Fibroblast of skin of scalp (primary cell): ENCODE measurements at regions not wholly inside any gene's neighbourhood (a gene's known extent, or its start where the extent isn't known, plus 50 kb on each side); places are given as distances from the start of the nearest gene placed in this dataset.
"Not testable (repeated sequence)": the region's sequence is repeated elsewhere in the genome, so short reads cannot be mapped to it uniquely, and the experiment has no call there.

Source experiments
- DNase-seq: peaks from one replicate; pipeline ENCODE4 v3.0.0-alpha.2; 2013

- DNase-seq: no peak
These were observed 71.9 kb downstream of the DYNAP start for GRCh38 chr18:54662986-54663385.

GRCh38 chr18:54669701-54670100 lies 78.7 kb downstream of the DYNAP start:
- DNase-seq: not testable (repeated sequence)

- DNase-seq: peak; percentile 42
These were observed 80.3 kb downstream of the DYNAP start for GRCh38 chr18:54671291-54671881.

DNA sequence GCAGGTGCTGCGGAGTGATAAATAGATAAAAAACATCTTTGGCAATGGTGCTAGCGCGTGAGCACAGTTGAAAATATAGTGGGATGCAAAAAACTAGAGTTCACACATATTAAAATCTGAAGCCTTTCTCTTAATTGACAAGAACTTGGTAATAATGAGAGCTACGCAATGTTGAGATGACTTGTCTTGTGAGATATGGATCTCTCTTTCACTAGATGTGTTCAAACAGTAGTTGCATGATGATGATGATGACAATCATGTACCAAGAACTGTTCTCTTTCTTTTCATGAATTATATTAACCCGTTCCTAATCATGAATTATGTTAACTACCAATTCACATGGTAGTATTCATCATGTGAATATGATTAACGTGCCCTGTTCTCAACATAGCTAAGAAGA lies 81.1 kb downstream of the DYNAP start:
- DNase-seq: no peak

- DNase-seq: no peak
These were observed 81.9 kb downstream of the DYNAP start for GRCh38 chr18:54672846-54673475.

- DNase-seq: no peak
These were observed 82.9 kb downstream of the DYNAP start for GRCh38 chr18:54673936-54674335.

- DNase-seq: no peak
These were observed 84.0 kb downstream of the DYNAP start for GRCh38 chr18:54675076-54675475.

DNA sequence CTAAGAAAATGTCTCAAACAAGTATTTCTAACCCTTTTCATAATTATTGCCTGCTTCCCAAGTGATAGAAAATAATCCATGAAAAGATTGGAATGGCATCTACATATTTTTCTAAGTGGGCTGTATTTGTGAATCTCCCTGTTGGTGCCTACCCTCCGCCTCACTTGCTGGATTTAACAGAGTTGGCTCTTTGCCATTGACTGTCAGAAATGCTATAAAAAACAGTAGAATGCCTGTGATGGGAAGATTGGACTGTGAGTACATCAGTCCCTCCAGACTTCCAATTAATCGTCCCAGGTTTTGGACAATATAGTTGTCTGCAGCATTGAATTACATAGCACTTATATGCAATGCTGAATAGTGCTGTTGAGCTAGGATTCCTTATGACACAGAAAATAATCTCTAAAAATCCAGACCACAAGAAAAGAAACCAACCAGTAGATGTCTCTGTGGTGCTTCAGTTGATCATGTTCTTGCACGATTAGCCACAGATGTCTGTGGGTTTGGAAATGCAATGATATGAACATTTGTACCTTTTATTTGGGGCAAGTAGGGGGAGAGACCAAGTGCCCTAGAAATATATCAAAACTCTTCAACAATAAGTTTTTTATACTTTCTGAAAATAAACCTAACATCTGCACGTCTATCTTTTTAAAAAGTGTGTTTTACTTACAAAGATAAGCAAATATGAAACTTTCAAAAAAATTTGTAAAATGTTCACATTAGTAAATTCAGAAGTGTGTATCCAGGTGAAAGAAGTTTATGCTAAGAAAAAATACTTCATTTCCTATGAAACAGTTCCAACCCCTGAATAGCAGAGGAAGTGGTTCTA lies 88.5 kb downstream of the DYNAP start:
- DNase-seq: peak; percentile 82

- DNase-seq: peak; percentile 42
These were observed 93.7 kb downstream of the DYNAP start for GRCh38 chr18:54684784-54685183.

DNA sequence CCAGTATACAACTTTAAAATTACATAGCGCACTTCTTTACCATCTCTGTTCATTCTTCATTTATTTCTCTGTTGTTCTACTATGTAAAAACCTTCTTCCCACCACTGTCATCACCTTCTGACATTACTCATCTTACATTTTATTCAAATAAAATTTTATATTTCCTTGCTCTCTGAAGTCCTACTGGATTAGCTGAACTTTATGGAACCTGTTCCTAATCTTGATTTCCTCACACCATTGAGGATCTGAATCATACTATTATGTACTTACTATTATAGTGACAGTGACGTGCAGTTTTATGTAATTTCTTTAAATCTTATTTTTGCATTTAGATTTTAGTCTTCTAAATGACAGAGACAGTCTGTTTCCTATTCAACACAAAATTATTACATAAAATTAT lies 98.3 kb downstream of the DYNAP start:
- no peak for DNase-seq

DNA sequence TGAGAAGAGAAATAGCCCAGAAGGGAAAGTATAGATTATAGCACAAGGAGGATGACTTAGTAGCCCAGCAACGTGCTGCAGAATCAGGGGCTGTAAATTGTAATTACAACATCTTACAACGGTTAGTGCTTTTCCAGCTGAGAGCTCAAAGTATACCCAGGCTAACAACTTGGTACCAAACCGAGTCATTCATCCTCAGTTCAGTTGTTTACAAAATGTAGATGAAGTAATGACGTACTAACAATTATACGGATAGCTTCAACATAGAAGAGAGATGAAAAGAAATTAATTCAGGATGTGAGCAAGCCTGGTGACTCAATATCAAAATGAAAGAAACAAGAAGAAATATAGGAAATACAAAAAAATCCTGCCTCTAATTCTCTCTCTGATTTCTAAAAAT lies 99.2 kb downstream of the DYNAP start:
- no peak for DNase-seq

DNA sequence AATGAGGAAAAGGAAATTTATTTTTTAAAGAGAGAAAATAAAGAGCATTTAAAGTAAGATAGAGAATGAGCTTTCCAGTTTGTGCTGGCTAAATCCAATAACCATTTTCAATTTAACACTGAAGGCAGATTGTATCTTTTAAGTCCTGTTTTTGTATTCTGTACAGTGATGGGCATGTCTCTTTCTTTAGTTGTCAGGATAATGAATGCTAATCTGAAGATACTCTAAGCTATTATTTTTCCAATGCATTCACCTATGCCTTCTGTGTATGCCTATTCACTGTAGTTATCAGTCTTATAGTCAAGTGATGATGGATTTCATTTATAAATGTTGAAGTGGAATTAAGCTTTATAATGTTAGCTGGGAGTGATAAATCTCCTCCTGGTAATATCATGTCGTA lies 101.4 kb downstream of the DYNAP start:
- no peak for DNase-seq

- DNase-seq: no peak
These were observed 105.7 kb downstream of the DYNAP start for GRCh38 chr18:54696616-54697293.

GRCh38 chr18:54700580-54700979 lies 109.5 kb downstream of the DYNAP start:
- no peak for DNase-seq

DNA sequence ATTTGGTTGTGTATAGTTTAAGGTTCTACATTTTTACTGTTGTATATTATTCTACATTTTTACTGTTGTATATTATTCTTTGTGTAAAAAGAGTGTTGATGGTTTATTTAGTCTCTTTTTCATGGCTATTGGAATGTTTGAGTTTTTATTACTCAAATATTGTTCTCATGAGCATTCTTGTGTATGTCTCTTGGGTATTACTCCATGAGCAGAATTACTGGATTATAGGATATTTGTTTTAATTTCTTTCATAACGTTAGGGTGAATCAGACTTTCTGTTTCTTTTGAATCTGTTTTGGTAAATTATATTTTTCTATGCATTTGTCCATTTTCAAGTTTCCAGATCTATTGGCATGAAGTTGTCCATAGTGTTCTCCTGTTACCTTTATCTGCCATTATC lies 111.6 kb downstream of the DYNAP start:
- peak; percentile 77 for DNase-seq

DNA sequence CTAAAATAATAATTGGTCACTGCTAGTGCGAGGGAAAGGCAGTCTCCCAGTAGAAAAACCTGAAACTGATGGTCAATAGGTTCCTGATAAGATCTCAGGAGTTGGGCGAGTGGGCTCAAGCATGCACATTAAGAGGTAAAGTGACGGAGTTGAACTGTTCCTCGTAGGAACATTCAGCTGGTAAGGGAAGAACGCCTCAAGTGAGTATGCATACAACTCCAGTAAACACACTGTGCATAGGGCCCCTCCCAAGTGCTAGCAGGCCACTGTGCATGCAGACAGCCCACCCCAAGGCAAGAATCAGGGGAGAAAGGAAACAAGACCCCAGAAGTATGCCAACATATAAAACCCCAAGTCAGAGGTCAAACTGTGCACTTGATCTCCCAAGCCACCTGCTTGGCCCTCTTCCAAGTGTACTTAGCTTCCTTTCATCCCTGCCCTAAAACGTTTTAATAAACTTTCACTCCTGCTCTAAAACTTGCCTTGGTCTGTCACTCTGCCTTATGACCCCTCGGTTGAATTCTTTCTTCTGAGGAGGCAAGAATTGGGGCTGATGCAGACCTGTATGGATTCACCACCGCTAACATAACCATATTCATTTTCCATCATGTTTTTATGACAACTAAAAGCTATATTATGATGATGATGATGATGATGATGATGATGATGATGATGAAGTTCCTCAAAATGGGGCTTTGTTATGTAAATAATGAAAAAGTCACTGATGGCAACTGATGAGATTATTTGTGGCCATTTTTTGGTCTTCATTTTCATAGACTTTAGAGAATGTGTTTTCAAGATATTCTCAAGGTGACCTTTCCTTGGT lies 118.0 kb upstream of the RAB27B start:
- DNase-seq: no peak

DNA sequence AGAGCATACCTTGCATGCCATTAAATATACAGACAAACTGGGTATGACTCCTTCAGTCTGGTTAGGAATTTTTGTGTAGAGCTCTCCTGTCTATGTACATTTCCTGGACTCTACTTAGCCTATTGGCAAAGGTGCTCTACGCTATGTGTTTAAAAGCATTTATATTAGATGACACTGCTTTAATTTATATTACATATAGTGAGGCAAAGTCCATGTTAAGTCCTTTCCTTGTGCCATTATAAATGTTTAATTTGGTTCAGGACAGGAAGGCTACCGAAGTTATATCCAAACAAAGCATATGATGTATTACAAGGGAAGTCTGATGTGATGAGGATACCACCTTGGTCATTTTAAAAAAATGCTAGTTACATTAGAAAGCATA lies 117.4 kb upstream of the RAB27B start:
- DNase-seq: no peak

- DNase-seq: peak; percentile 80
These were observed 116.0 kb upstream of the RAB27B start for GRCh38 chr18:54712306-54712705.

DNA sequence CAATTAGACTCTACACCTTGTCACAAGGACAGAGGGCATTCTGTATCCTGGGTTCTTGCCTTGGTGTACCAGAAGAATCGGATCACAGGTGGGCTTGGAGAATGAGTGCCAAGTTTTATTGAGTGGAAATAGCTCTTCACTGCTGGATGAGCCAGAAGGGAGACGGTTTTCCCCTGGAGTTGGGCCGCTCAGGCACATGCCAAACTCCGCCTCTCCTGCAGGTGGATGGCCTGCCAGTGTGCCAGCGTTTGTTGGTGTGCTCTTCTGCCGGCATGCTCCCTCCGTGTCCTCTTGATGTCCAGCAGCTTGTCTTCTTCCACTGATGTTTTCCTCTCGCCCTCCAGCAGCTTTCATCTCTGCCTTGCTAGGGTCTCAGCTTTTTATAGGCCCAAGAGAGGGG lies 115.5 kb upstream of the RAB27B start:
- DNase-seq: no peak

- DNase-seq: no peak
These were observed 114.9 kb upstream of the RAB27B start for GRCh38 chr18:54713386-54713785.

GRCh38 chr18:54714851-54715250 lies 113.4 kb upstream of the RAB27B start:
- no peak for DNase-seq

DNA sequence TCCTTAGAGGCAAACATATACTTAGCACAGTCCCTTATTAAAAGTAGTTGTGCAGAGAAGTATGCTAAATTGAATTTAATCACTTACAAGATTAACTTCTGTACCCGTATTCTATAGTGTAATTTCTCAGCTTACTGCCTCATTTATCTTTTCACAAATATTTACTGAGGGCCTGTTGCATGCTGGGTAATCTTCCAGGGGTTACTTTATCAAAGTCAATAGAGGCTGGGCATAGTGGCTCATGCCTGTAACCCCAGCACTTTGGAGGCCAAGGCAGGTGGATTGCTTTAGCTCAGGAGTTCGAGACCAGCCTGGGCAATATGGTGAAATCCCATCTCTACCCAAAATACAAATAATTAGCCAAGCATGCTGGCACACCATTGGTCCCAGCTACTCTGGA lies 111.7 kb upstream of the RAB27B start:
- no peak for DNase-seq
